ENCODE measurements at regions not wholly inside any gene's neighbourhood (a gene's known extent, or its start where the extent isn't known, plus 50 kb on each side); places are given as distances from the start of the nearest gene placed in this dataset.
"Not testable (repeated sequence)": the region's sequence is repeated elsewhere in the genome, so short reads cannot be mapped to it uniquely, and the experiment has no call there.

- Mint-ChIP-seq H3K27ac (no peak overlapping the region), H3K9me3 (peaks cover 4% of the 10 kb centered on the region), H3K36me3 (ENCODE audit: low read depth) (no peaks in the 10 kb centered on the region), H3K4me1 (no peaks in the 10 kb centered on the region), H3K4me3 (no peak overlapping the region), H3K27me3 (peaks cover 2% of the 10 kb centered on the region)
- CTCF ChIA-PET, result no interaction called here
- TF ChIP-seq, protein P1, sequence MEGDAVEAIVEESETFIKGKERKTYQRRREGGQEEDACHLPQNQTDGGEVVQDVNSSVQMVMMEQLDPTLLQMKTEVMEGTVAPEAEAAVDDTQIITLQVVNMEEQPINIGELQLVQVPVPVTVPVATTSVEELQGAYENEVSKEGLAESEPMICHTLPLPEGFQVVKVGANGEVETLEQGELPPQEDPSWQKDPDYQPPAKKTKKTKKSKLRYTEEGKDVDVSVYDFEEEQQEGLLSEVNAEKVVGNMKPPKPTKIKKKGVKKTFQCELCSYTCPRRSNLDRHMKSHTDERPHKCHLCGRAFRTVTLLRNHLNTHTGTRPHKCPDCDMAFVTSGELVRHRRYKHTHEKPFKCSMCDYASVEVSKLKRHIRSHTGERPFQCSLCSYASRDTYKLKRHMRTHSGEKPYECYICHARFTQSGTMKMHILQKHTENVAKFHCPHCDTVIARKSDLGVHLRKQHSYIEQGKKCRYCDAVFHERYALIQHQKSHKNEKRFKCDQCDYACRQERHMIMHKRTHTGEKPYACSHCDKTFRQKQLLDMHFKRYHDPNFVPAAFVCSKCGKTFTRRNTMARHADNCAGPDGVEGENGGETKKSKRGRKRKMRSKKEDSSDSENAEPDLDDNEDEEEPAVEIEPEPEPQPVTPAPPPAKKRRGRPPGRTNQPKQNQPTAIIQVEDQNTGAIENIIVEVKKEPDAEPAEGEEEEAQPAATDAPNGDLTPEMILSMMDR (IDR thresholded peaks at IDR 0.05), result no peak
- no peak for DNase-seq
- intact Hi-C loops (cut with micrococcal nuclease), result no loop called here
- no peak for ATAC-seq (ENCODE audit: low read depth)
- POLR2A ChIA-PET, result no interaction called here
These were observed 428.7 kb upstream of the ACVR2A start for GRCh38 chr2:147416099-147416498.

DNA sequence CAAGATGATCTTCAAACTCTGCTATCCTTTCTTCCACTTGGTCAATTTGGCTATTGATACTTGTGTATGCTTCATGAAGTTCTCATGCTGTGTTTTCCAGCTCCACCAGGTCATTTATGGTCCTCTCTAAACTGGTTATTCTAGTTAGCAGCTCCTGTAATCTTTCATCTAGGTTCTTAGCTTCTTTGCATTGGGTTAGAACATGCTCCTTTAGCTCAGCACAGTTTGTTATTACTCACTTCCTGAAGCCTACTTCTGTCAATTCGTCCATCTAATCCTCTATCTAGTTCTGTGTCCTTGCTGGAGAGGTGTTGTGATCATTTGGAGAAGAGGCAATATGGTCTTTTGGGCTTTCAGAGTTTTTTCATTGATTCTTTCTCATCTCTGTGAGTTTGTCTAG lies 430.2 kb upstream of the ACVR2A start:
- H3K9me3 Mint-ChIP-seq; H3K36me3 Mint-ChIP-seq (ENCODE audit: low read depth); CTCF ChIA-PET; DNase-seq; H3K27ac Mint-ChIP-seq; H3K4me1 Mint-ChIP-seq; H3K27me3 Mint-ChIP-seq; H3K4me3 Mint-ChIP-seq; POLR2A ChIA-PET; intact Hi-C loops (cut with micrococcal nuclease); ATAC-seq (ENCODE audit: low read depth): not testable (repeated sequence)

DNA sequence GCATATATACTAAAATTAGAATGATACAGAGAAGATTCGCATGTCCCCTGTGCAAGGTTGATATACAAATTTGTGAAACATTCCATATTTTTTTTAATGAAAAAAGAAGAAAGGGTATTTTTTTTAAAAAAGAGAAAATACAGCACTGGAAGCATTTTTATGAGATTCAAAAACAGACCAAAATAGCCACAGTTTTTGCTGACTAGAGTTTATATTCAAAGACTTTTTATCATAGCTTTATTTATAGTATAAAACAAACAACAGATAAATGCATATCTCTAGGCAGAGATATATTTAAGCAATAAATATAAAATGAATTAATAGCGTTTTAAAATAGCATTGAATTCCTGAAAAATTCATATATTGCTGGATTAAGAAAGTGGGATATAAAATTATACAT lies 436.5 kb upstream of the ACVR2A start:
- ChIA-PET CTCF (no interaction called here), POLR2A (no interaction called here)
- Mint-ChIP-seq H3K4me3 (no peak overlapping the region), H3K27ac (no peak overlapping the region), H3K27me3 (no peaks in the 10 kb centered on the region), H3K36me3 (ENCODE audit: low read depth) (no peaks in the 10 kb centered on the region), H3K4me1 (no peaks in the 10 kb centered on the region), H3K9me3 (peaks cover 11% of the 10 kb centered on the region)
- intact Hi-C loops (cut with micrococcal nuclease), result no loop called here
- DNase-seq, result no peak
- TF ChIP-seq, protein P1 (IDR thresholded peaks at IDR 0.05), result no peak
- ATAC-seq (ENCODE audit: low read depth), result no peak

DNA sequence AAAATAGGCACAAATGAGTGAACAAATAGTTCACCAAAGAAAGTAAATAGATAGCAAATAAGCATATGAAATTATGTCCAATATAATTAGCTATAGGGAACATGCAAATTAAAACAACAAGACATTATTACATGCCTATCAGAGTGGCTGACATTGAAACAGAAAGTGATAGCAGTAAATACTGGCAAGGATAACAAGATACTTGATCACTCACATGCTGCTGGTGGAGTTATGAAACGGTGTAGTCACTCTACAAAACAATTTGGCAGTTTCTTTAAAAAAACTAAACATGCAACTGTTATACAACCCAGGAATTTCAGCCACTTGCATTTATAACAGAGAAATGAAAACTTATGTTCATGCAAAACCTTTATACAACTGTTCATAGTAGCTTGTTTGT lies 439.2 kb upstream of the ACVR2A start:
- Mint-ChIP-seq H3K27ac (no peak overlapping the region), H3K4me3 (no peak overlapping the region), H3K4me1 (no peaks in the 10 kb centered on the region), H3K27me3 (no peaks in the 10 kb centered on the region), H3K36me3 (ENCODE audit: low read depth) (no peaks in the 10 kb centered on the region), H3K9me3 (peaks cover 6% of the 10 kb centered on the region)
- TF ChIP-seq, protein P1 (IDR thresholded peaks at IDR 0.05), result no peak
- DNase-seq (no peak), ATAC-seq (ENCODE audit: low read depth) (no peak)
- ChIA-PET CTCF (no interaction called here), POLR2A (no interaction called here)
- intact Hi-C loops (cut with micrococcal nuclease), result no loop called here

DNA sequence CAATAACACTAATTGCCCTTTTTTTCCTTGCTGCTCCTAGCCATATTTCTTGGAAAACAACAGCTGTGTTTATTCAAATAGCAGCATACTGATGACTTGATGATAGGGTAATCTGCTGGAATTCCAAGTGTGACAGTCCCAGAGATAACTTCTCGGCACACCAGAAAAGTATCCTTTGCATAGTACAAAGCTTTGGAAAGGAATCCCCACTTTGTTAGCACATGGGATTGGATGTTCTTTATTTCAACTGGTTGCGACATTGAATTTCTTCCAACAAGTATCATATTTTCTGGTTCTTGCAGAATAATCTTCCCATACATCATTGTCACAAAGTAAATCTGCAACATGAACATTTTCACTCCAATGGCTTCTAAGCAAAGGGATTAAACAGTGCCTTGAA lies 445.8 kb upstream of the ACVR2A start:
- Mint-ChIP-seq H3K27me3 (no peaks in the 10 kb centered on the region), H3K4me3 (no peak overlapping the region), H3K9me3 (no peaks in the 10 kb centered on the region), H3K27ac (no peak overlapping the region), H3K36me3 (ENCODE audit: low read depth) (no peaks in the 10 kb centered on the region), H3K4me1 (no peaks in the 10 kb centered on the region)
- CTCF ChIA-PET, result no interaction called here
- TF ChIP-seq, protein P1 (IDR thresholded peaks at IDR 0.05), result no peak
- DNase-seq, result no peak
- POLR2A ChIA-PET, result no interaction called here
- no peak for ATAC-seq (ENCODE audit: low read depth)
- intact Hi-C loops (cut with micrococcal nuclease), result no loop called here

DNA sequence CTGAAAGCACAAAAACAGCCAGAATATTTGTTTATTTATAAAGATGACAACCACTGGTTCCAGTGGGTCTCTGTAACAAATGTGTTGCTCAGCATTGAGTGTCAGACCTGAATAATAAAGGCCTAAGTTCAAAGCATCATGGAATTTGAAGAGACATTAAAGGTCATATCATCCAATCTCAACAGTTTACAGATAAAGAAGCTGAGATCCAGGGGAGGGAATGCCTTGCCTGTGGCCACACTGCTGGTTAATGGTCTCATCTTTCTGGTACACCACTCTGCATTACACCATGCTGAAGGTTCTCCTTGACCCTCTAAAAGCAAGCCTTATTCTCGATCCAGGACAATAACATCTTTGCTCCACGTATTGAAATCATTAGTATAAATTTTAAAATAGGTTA lies 446.5 kb upstream of the ACVR2A start:
- no peaks in the 10 kb centered on the region for H3K27me3 Mint-ChIP-seq
- ChIA-PET CTCF (no interaction called here), POLR2A (no interaction called here)
- H3K9me3 Mint-ChIP-seq, result no peaks in the 10 kb centered on the region
- intact Hi-C loops (cut with micrococcal nuclease), result no loop called here
- ATAC-seq (ENCODE audit: low read depth) (no peak), DNase-seq (no peak)
- TF ChIP-seq, protein P1 (IDR thresholded peaks at IDR 0.05), result no peak
- H3K27ac Mint-ChIP-seq, result no peak overlapping the region
- H3K4me3 Mint-ChIP-seq, result no peak overlapping the region
- no peaks in the 10 kb centered on the region for H3K4me1 Mint-ChIP-seq
- no peaks in the 10 kb centered on the region for H3K36me3 Mint-ChIP-seq (ENCODE audit: low read depth)
